ENCODE measurements at regions not wholly inside any gene's neighbourhood (a gene's known extent, or its start where the extent isn't known, plus 50 kb on each side); places are given as distances from the start of the nearest gene placed in this dataset.

GRCh38 chr6:120493505-120493904, 840.8 kb downstream of the TBC1D32 start:
- ChIA-PET CTCF (no interaction called here), POLR2A (no interaction called here)
- Histone ChIP-seq H3K4me3 (ENCODE audit: control insufficient read depth in 1 of 2, extremely low read depth in 1 of 2, low read length in 1 of 2) (no peak overlapping the region), H3K27me3 (replicated peaks in 1 of 2; ENCODE audit: control insufficient read depth in 2 of 2, extremely low read depth in 1 of 2, insufficient read depth in 2 of 2, low read length in 1 of 2) (no peaks in the 10 kb centered on the region), H3K9me3 (no peaks in the 10 kb centered on the region), H3K4me1 (ENCODE audit: control insufficient read depth in 1 of 2, extremely low read depth in 1 of 2, insufficient read depth in 2 of 2, low read length in 2 of 2) (no peaks in the 10 kb centered on the region), H3K36me3 (ENCODE audit: control insufficient read depth in 2 of 2, extremely low read depth in 1 of 2, insufficient read depth in 1 of 2, low read length in 1 of 2) (no peaks in the 10 kb centered on the region), H3K27ac (ENCODE audit: low read length) (no peak overlapping the region)
- ATAC-seq (replicated peaks in 1 of 4) (no peak), DNase-seq (no peak)
- Mint-ChIP-seq H3K27ac (no peak overlapping the region), H3K36me3 (no peaks in the 10 kb centered on the region), H3K4me1 (no peaks in the 10 kb centered on the region), H3K4me3 (no peak overlapping the region), H3K9me3 (no peaks in the 10 kb centered on the region), H3K27me3 (no peaks in the 10 kb centered on the region)

GRCh38 chr6:120489941-120490340, 844.3 kb downstream of the TBC1D32 start:
- ATAC-seq (replicated peaks in 1 of 4) = no peak
- no peaks in the 10 kb centered on the region for H3K36me3 Mint-ChIP-seq
- no peaks in the 10 kb centered on the region for H3K4me1 Mint-ChIP-seq
- CTCF ChIA-PET = no interaction called here
- POLR2A ChIA-PET = no interaction called here
- no peaks in the 10 kb centered on the region for H3K27me3 Mint-ChIP-seq
- no CpG with 5 or more reads among the region's 2 CpGs for WGBS (ENCODE audit: insufficient coverage)
- H3K27me3 ChIP-seq (replicated peaks in 1 of 2; ENCODE audit: control insufficient read depth in 2 of 2, extremely low read depth in 1 of 2, insufficient read depth in 2 of 2, low read length in 1 of 2) = no peaks in the 10 kb centered on the region
- DNase-seq = no peak
- H3K9me3 ChIP-seq = no peaks in the 10 kb centered on the region
- no peaks in the 10 kb centered on the region for H3K4me1 ChIP-seq (ENCODE audit: control insufficient read depth in 1 of 2, extremely low read depth in 1 of 2, insufficient read depth in 2 of 2, low read length in 2 of 2)
- no peak overlapping the region for H3K27ac ChIP-seq (ENCODE audit: low read length)
- H3K9me3 Mint-ChIP-seq = peaks cover 0 to 2% (median 0%) of the 10 kb centered on the region in 3 donors
- H3K4me3 ChIP-seq (ENCODE audit: control insufficient read depth in 1 of 2, extremely low read depth in 1 of 2, low read length in 1 of 2) = no peak overlapping the region
- H3K4me3 Mint-ChIP-seq = no peak overlapping the region
- H3K36me3 ChIP-seq (ENCODE audit: control insufficient read depth in 2 of 2, extremely low read depth in 1 of 2, insufficient read depth in 1 of 2, low read length in 1 of 2) = no peaks in the 10 kb centered on the region
- no peak overlapping the region for H3K27ac Mint-ChIP-seq

GRCh38 chr6:120484146-120484545, 850.1 kb downstream of the TBC1D32 start:
- Mint-ChIP-seq H3K27me3 (no peaks in the 10 kb centered on the region), H3K4me3 (no peak overlapping the region), H3K9me3 (peaks cover 5 to 12% (median 5%) of the 10 kb centered on the region in 3 donors), H3K4me1 (no peaks in the 10 kb centered on the region), H3K36me3 (no peaks in the 10 kb centered on the region), H3K27ac (no peak overlapping the region)
- no peak for ATAC-seq (replicated peaks in 1 of 4)
- Histone ChIP-seq H3K27me3 (replicated peaks in 1 of 2; ENCODE audit: control insufficient read depth in 2 of 2, extremely low read depth in 1 of 2, insufficient read depth in 2 of 2, low read length in 1 of 2) (no peaks in the 10 kb centered on the region), H3K36me3 (ENCODE audit: control insufficient read depth in 2 of 2, extremely low read depth in 1 of 2, insufficient read depth in 1 of 2, low read length in 1 of 2) (no peaks in the 10 kb centered on the region), H3K4me1 (ENCODE audit: control insufficient read depth in 1 of 2, extremely low read depth in 1 of 2, insufficient read depth in 2 of 2, low read length in 2 of 2) (no peaks in the 10 kb centered on the region), H3K27ac (ENCODE audit: low read length) (no peak overlapping the region), H3K9me3 (no peaks in the 10 kb centered on the region), H3K4me3 (ENCODE audit: control insufficient read depth in 1 of 2, extremely low read depth in 1 of 2, low read length in 1 of 2) (no peak overlapping the region)
- WGBS (ENCODE audit: insufficient coverage) = 86% methylated on average over 1 of the region's 2 CpGs
- ChIA-PET POLR2A (no interaction called here), CTCF (no interaction called here)
- no peak for DNase-seq

GRCh38 chr6:120478650-120479049, 855.6 kb downstream of the TBC1D32 start:
- H3K27me3 Mint-ChIP-seq = no peaks in the 10 kb centered on the region
- H3K36me3 ChIP-seq (ENCODE audit: control insufficient read depth in 2 of 2, extremely low read depth in 1 of 2, insufficient read depth in 1 of 2, low read length in 1 of 2) = no peaks in the 10 kb centered on the region
- H3K4me1 ChIP-seq (ENCODE audit: control insufficient read depth in 1 of 2, extremely low read depth in 1 of 2, insufficient read depth in 2 of 2, low read length in 2 of 2) = no peaks in the 10 kb centered on the region
- no peaks in the 10 kb centered on the region for H3K4me1 Mint-ChIP-seq
- no CpG with 5 or more reads among the region's 1 CpG for WGBS (ENCODE audit: insufficient coverage)
- H3K4me3 Mint-ChIP-seq = no peak overlapping the region
- H3K27me3 ChIP-seq (replicated peaks in 1 of 2; ENCODE audit: control insufficient read depth in 2 of 2, extremely low read depth in 1 of 2, insufficient read depth in 2 of 2, low read length in 1 of 2) = no peaks in the 10 kb centered on the region
- H3K36me3 Mint-ChIP-seq = no peaks in the 10 kb centered on the region
- CTCF ChIA-PET = no interaction called here
- no peak overlapping the region for H3K27ac ChIP-seq (ENCODE audit: low read length)
- no peak for DNase-seq
- POLR2A ChIA-PET = no interaction called here
- no peak for ATAC-seq (replicated peaks in 1 of 4)
- peaks cover 14 to 31% (median 25%) of the 10 kb centered on the region in 3 donors for H3K9me3 Mint-ChIP-seq
- no peak overlapping the region for H3K27ac Mint-ChIP-seq
- H3K9me3 ChIP-seq = peaks cover 2% of the 10 kb centered on the region
- H3K4me3 ChIP-seq (ENCODE audit: control insufficient read depth in 1 of 2, extremely low read depth in 1 of 2, low read length in 1 of 2) = no peak overlapping the region

DNA sequence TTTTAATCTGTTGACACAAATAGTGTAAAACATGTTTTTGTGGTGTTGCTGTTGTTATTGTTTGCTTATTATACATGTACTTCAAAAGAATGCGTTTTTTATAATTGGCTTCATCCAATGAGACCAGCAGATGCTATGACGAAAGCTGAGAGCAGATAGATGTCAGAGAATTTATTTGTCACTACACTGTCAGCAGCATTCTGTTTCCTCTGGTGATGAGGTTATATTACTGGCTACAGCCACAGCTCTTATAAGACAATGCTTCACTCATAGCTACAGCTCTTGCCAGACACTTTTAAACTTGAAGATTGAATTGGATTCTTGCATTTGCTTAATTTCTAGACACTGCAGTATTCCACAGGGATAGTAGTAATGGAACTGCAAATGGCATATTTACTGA, 860.5 kb downstream of the TBC1D32 start:
- ChIA-PET POLR2A (no interaction called here), CTCF (no interaction called here)
- no peaks in the 10 kb centered on the region for H3K4me1 Mint-ChIP-seq
- Histone ChIP-seq H3K9me3 (peaks cover under 1% of the 10 kb centered on the region), H3K36me3 (ENCODE audit: control insufficient read depth in 2 of 2, extremely low read depth in 1 of 2, insufficient read depth in 1 of 2, low read length in 1 of 2) (no peaks in the 10 kb centered on the region), H3K27ac (ENCODE audit: low read length) (no peak overlapping the region), H3K4me1 (ENCODE audit: control insufficient read depth in 1 of 2, extremely low read depth in 1 of 2, insufficient read depth in 2 of 2, low read length in 2 of 2) (no peaks in the 10 kb centered on the region), H3K27me3 (replicated peaks in 1 of 2; ENCODE audit: control insufficient read depth in 2 of 2, extremely low read depth in 1 of 2, insufficient read depth in 2 of 2, low read length in 1 of 2) (no peaks in the 10 kb centered on the region), H3K4me3 (ENCODE audit: control insufficient read depth in 1 of 2, extremely low read depth in 1 of 2, low read length in 1 of 2) (no peak overlapping the region)
- no peak overlapping the region for H3K4me3 Mint-ChIP-seq
- peaks cover 9 to 23% (median 13%) of the 10 kb centered on the region in 3 donors for H3K9me3 Mint-ChIP-seq
- no CpG with 5 or more reads among the region's 2 CpGs for WGBS (ENCODE audit: insufficient coverage)
- no peak overlapping the region for H3K27ac Mint-ChIP-seq
- H3K27me3 Mint-ChIP-seq = no peaks in the 10 kb centered on the region
- ATAC-seq (replicated peaks in 1 of 4) = no peak
- DNase-seq = no peak
- H3K36me3 Mint-ChIP-seq = no peaks in the 10 kb centered on the region

GRCh38 chr6:120468486-120468885, 865.8 kb downstream of the TBC1D32 start:
- Mint-ChIP-seq H3K9me3 (peaks cover 0 to 14% (median 0%) of the 10 kb centered on the region in 3 donors), H3K27ac (no peak overlapping the region), H3K27me3 (no peaks in the 10 kb centered on the region), H3K4me3 (no peak overlapping the region), H3K36me3 (no peaks in the 10 kb centered on the region), H3K4me1 (no peaks in the 10 kb centered on the region)
- Histone ChIP-seq H3K4me3 (ENCODE audit: control insufficient read depth in 1 of 2, extremely low read depth in 1 of 2, low read length in 1 of 2) (no peak overlapping the region), H3K36me3 (ENCODE audit: control insufficient read depth in 2 of 2, extremely low read depth in 1 of 2, insufficient read depth in 1 of 2, low read length in 1 of 2) (no peaks in the 10 kb centered on the region), H3K27me3 (replicated peaks in 1 of 2; ENCODE audit: control insufficient read depth in 2 of 2, extremely low read depth in 1 of 2, insufficient read depth in 2 of 2, low read length in 1 of 2) (no peaks in the 10 kb centered on the region), H3K4me1 (ENCODE audit: control insufficient read depth in 1 of 2, extremely low read depth in 1 of 2, insufficient read depth in 2 of 2, low read length in 2 of 2) (no peaks in the 10 kb centered on the region), H3K27ac (ENCODE audit: low read length) (no peak overlapping the region), H3K9me3 (no peaks in the 10 kb centered on the region)
- ATAC-seq (replicated peaks in 1 of 4) = no peak
- ChIA-PET CTCF (interaction anchor here in 1 of 2 donors (0.5 kb wide), 1 partner anchor 287 kb away, joined by 3 read pairs; no protein-coding TSS in a partner anchor), POLR2A (no interaction called here)
- DNase-seq = no peak
- no CpG with 5 or more reads among the region's 1 CpG for WGBS (ENCODE audit: insufficient coverage)

- ChIA-PET POLR2A (no interaction called here), CTCF (no interaction called here)
- Mint-ChIP-seq H3K4me1 (no peaks in the 10 kb centered on the region), H3K27ac (no peak overlapping the region), H3K27me3 (no peaks in the 10 kb centered on the region), H3K9me3 (peaks cover 4 to 11% (median 5%) of the 10 kb centered on the region in 3 donors), H3K36me3 (no peaks in the 10 kb centered on the region), H3K4me3 (no peak overlapping the region)
- ATAC-seq (replicated peaks in 1 of 4) = no peak
- H3K27ac ChIP-seq (ENCODE audit: low read length) = no peak overlapping the region
- no peak for DNase-seq
- no peaks in the 10 kb centered on the region for H3K9me3 ChIP-seq
- H3K4me3 ChIP-seq (ENCODE audit: control insufficient read depth in 1 of 2, extremely low read depth in 1 of 2, low read length in 1 of 2) = no peak overlapping the region
- H3K4me1 ChIP-seq (ENCODE audit: control insufficient read depth in 1 of 2, extremely low read depth in 1 of 2, insufficient read depth in 2 of 2, low read length in 2 of 2) = no peaks in the 10 kb centered on the region
- H3K36me3 ChIP-seq (ENCODE audit: control insufficient read depth in 2 of 2, extremely low read depth in 1 of 2, insufficient read depth in 1 of 2, low read length in 1 of 2) = no peaks in the 10 kb centered on the region
- H3K27me3 ChIP-seq (replicated peaks in 1 of 2; ENCODE audit: control insufficient read depth in 2 of 2, extremely low read depth in 1 of 2, insufficient read depth in 2 of 2, low read length in 1 of 2) = no peaks in the 10 kb centered on the region
Measured at GRCh38 chr6:120451508-120451907, 882.8 kb downstream of the TBC1D32 start.
